AG04449 (cell line): ENCODE measurements at regions not wholly inside any gene's neighbourhood (a gene's known extent, or its start where the extent isn't known, plus 50 kb on each side); places are given as distances from the start of the nearest gene placed in this dataset.

Experiments used
- CTCF ChIA-PET: fragments of 350-600 bp; formaldehyde crosslinking; extraction: SDS; loops from one replicate; lab custom pipeline; 2021; ENCODE audit warnings: antibody characterized with exemption; lab: Yijun Ruan, JAX
- POLR2A ChIA-PET: fragments of 400-600, 350-600 bp; formaldehyde crosslinking; extraction: SDS; loops from one replicate; lab custom pipeline; 2020; ENCODE audit warnings: antibody characterized with exemption, inconsistent platforms; lab: Yijun Ruan, JAX
- DNase-seq: peaks from one replicate; pipeline ENCODE4 v3.0.0-alpha.2; 2010; ENCODE audit warnings: low read depth, low spot score
- H3K4me3 ChIP-seq: 2 replicates; pipeline ENCODE4 v1.5.1; 2011; ENCODE audit warnings: low read depth, mild to moderate bottlenecking, control low read depth, low read length
- CTCF ChIP-seq: IDR thresholded peaks from one replicate; pipeline ENCODE4 v1.5.1; 2011; ENCODE audit warnings: mild to moderate bottlenecking, moderate library complexity, low read length, control low read depth, inconsistent platforms; ENCODE audit not compliant: insufficient read depth; ENCODE audit errors: missing control alignments

- TF ChIP-seq CTCF = no peak
- no peak overlapping the region for H3K4me3 ChIP-seq
- POLR2A ChIA-PET = no interaction called here
- CTCF ChIA-PET = interaction anchor here (0.7 to 8.6 kb wide), 38 partner anchors 9 to 943 kb away, joined by 3 to 286 read pairs (median 6); partner anchors contain the start of gene CTIF
- DNase-seq = no peak
These were observed 62.3 kb upstream of the CTIF start for GRCh38 chr18:48476550-48476917.

- no peak overlapping the region for H3K4me3 ChIP-seq
- ChIA-PET POLR2A (interaction anchor here (1.5 kb wide), 1 partner anchor 186 kb away, joined by 3 read pairs; no protein-coding TSS in a partner anchor), CTCF (interaction anchor here (0.7 to 8.6 kb wide), 50 partner anchors 9 to 944 kb away, joined by 3 to 286 read pairs (median 5); partner anchors contain the start of gene CTIF)
- peak; percentile 74 for TF ChIP-seq CTCF
- DNase-seq = peak; percentile 46
These were observed 62.9 kb upstream of the CTIF start for GRCh38 chr18:48475635-48476549.

GRCh38 chr18:48473816-48474215, 64.6 kb upstream of the ZBTB7C start:
- H3K4me3 ChIP-seq = no peak overlapping the region
- DNase-seq = no peak
- no peak for TF ChIP-seq CTCF
- POLR2A ChIA-PET = no interaction called here
- CTCF ChIA-PET = interaction anchor here (0.7 to 8.6 kb wide), 9 partner anchors 9 to 195 kb away, joined by 3 to 286 read pairs (median 17); no protein-coding TSS in a partner anchor

- ChIA-PET CTCF (interaction anchor here (1.0 to 8.6 kb wide), 5 partner anchors 13 to 196 kb away, joined by 4 to 286 read pairs (median 22); no protein-coding TSS in a partner anchor), POLR2A (no interaction called here)
- no peak overlapping the region for H3K4me3 ChIP-seq
- DNase-seq = no peak
- no peak for TF ChIP-seq CTCF
These were observed 63.4 kb upstream of the ZBTB7C start for GRCh38 chr18:48472610-48473009.

GRCh38 chr18:48470484-48471180, 61.4 kb upstream of the ZBTB7C start:
- no peak for DNase-seq
- TF ChIP-seq CTCF = no peak
- CTCF ChIA-PET = interaction anchor here (0.8 to 8.6 kb wide), 8 partner anchors 9 to 198 kb away, joined by 3 to 286 read pairs (median 4); no protein-coding TSS in a partner anchor
- H3K4me3 ChIP-seq = no peak overlapping the region
- POLR2A ChIA-PET = interaction anchor here (1.2 kb wide), 1 partner anchor 192 kb away, joined by 4 read pairs; no protein-coding TSS in a partner anchor
